Liver (tissue), 7 donors: ENCODE measurements at regions not wholly inside any gene's neighbourhood (a gene's known extent, or its start where the extent isn't known, plus 50 kb on each side); places are given as distances from the start of the nearest gene placed in this dataset.

Experiments used
- DNase-seq: peaks from one replicate; pipeline ENCODE4 v3.0.0-alpha.2; 2017; ENCODE audit warnings: low spot score
- H3K27ac ChIP-seq, 2 donors: one replicate each; pipeline ENCODE4 v1.7.0; 2013; ENCODE audit warnings: inconsistent platforms in 2 of 2, low read length in 2 of 2, control low read depth in 1 of 2, low read depth in 1 of 2, mild to moderate bottlenecking in 1 of 2
- H3K27me3 ChIP-seq, 4 donors: one replicate each; pipeline versions ENCODE4 v1.6.1 to v1.7.0; 2013; ENCODE audit warnings: low read length in 3 of 4, inconsistent platforms in 1 of 4, mild to moderate bottlenecking in 1 of 4, moderate library complexity in 1 of 4; ENCODE audit not compliant: control insufficient read depth in 4 of 4, insufficient read depth in 4 of 4
- H3K36me3 ChIP-seq, 4 donors: one replicate each; pipeline versions ENCODE4 v1.6.1 to v1.7.0; 2013; ENCODE audit warnings: low read length in 3 of 4, mild to moderate bottlenecking in 3 of 4, low read depth in 1 of 4, moderate library complexity in 1 of 4; ENCODE audit not compliant: control insufficient read depth in 4 of 4, insufficient read depth in 3 of 4
- H3K4me1 ChIP-seq, 4 donors: one replicate each; pipeline versions ENCODE4 v1.6.1 to v1.7.0; 2013; ENCODE audit warnings: low read length in 3 of 4, mild to moderate bottlenecking in 3 of 4, moderate library complexity in 1 of 4; ENCODE audit not compliant: control insufficient read depth in 4 of 4, insufficient read depth in 4 of 4
- H3K4me3 ChIP-seq, 3 donors: one replicate each; pipeline versions ENCODE4 v1.6.1 to v1.7.0; 2013; ENCODE audit warnings: low read length in 3 of 3, control low read depth in 1 of 3, low read depth in 1 of 3, mild to moderate bottlenecking in 1 of 3
- H3K9ac ChIP-seq, 2 donors: one replicate each; pipeline ENCODE4 v1.7.0; 2013; ENCODE audit warnings: low read length in 2 of 2, mild to moderate bottlenecking in 2 of 2, moderate library complexity in 2 of 2, control low read depth in 1 of 2, low read depth in 1 of 2
- H3K9me3 ChIP-seq, 4 donors: one replicate each; pipeline versions ENCODE4 v1.6.1 to v1.7.0; 2013; ENCODE audit warnings: low read length in 3 of 4; ENCODE audit not compliant: control insufficient read depth in 4 of 4
- EGR1 ChIP-seq, 2 donors: IDR thresholded peaks; 2 replicates each; pipeline ENCODE4 v1.6.1; 2016 to 2018; ENCODE audit warnings: antibody characterized with exemption in 2 of 2, low read depth in 2 of 2
- FOXA1 ChIP-seq: IDR thresholded peaks from 2 replicates; pipeline ENCODE4 v1.6.1; 2016; ENCODE audit warnings: antibody characterized with exemption
- FOXA2 ChIP-seq: IDR thresholded peaks from 2 replicates; pipeline ENCODE4 v1.6.1; 2016; ENCODE audit warnings: antibody characterized with exemption
- GABPA ChIP-seq, 2 donors: IDR thresholded peaks in 1 of 2; conservative IDR thresholded peaks in 1 of 2; 2 replicates each; pipeline ENCODE4 v1.6.1; 2016; ENCODE audit warnings: antibody characterized with exemption in 2 of 2, mild to moderate bottlenecking in 1 of 2, moderate library complexity in 1 of 2
- HNF4A ChIP-seq, 2 donors: conservative IDR thresholded peaks; 2 replicates each; pipeline ENCODE4 v1.6.1; 2016; ENCODE audit warnings: antibody characterized with exemption in 2 of 2, mild to moderate bottlenecking in 2 of 2
- HNF4G ChIP-seq: IDR thresholded peaks from 2 replicates; pipeline ENCODE4 v1.6.1; 2016; ENCODE audit warnings: antibody characterized with exemption
- JUND ChIP-seq, 2 donors: IDR thresholded peaks; 2 replicates each; pipeline ENCODE4 v1.6.1; 2016; ENCODE audit warnings: antibody characterized with exemption in 2 of 2
- NR2F2 ChIP-seq: IDR thresholded peaks from 2 replicates; pipeline ENCODE4 v1.6.1; 2016; ENCODE audit warnings: antibody characterized with exemption
- RAD21 ChIP-seq, 2 donors: IDR thresholded peaks; 2 replicates each; pipeline ENCODE4 v1.6.1; 2016; ENCODE audit warnings: antibody characterized with exemption in 2 of 2, mild to moderate bottlenecking in 2 of 2
- RXRA ChIP-seq, 2 donors: IDR thresholded peaks; 2 replicates each; pipeline ENCODE4 v1.6.1; 2017 to 2018; ENCODE audit warnings: antibody characterized with exemption in 2 of 2, mild to moderate bottlenecking in 1 of 2
- SP1 ChIP-seq: IDR thresholded peaks from 2 replicates; pipeline ENCODE4 v1.6.1; 2018; ENCODE audit warnings: antibody characterized with exemption, mild to moderate bottlenecking
- TAF1 ChIP-seq: conservative IDR thresholded peaks from 2 replicates; pipeline ENCODE4 v1.6.1; 2016; ENCODE audit warnings: antibody characterized with exemption, mild to moderate bottlenecking
- YY1 ChIP-seq: IDR thresholded peaks from 2 replicates; pipeline ENCODE4 v1.6.1; 2016; ENCODE audit warnings: antibody characterized with exemption, mild to moderate bottlenecking
- WGBS: extraction: QIAGEN DNeasy Blood & Tissue Kit; methylation state at CpG from one replicate; pipeline ENCODE4 v1.1.7; 2013; 5-methylcytosine and 5-hydroxymethylcytosine counted together
- TF ChIP-seq, protein P1 (sequence below): IDR thresholded peaks from 2 replicates; pipeline ENCODE4 v1.6.1; 2016; ENCODE audit warnings: antibody characterized with exemption
- TF ChIP-seq, protein P2 (sequence below): IDR thresholded peaks from 2 replicates; pipeline ENCODE4 v1.6.1; 2016; ENCODE audit warnings: antibody characterized with exemption
- TF ChIP-seq, protein P3 (sequence below): IDR thresholded peaks from 2 replicates; pipeline ENCODE4 v1.6.1; 2016; ENCODE audit warnings: antibody characterized with exemption
- donor health status: healthy.
- donor health status: healthy.
- donor health status: healthy.
- donor health status: healthy.

DNA sequence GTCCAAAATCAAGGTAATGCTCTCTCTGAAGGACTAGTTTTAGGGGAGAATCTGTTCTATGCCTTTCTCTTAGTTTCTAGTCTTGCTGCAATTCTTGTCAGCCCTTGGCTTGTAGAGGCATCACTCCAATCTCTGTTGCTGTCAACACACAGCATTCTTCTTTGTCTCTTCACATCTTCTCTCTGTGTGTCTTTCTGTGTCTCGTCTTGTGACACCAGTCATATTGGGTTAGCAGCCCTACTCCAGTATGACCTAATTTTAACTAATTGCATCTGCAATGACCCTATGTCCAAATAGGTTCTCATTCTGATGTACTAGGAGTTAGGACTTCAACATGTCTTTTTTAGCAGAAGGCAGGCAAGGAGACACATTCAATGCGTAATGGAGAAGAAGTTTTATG is 1110.6 kb downstream of the DTWD2 start (continued):
- TF ChIP-seq GABPA (IDR thresholded peaks at IDR 0.05 in 1 of 2, conservative IDR thresholded peaks at IDR 0.05 in 1 of 2) = no peak
- TF ChIP-seq HNF4G = no peak
- TF ChIP-seq JUND (IDR thresholded peaks at IDR 0.05) = no peak
- no peak for TF ChIP-seq RXRA (IDR thresholded peaks at IDR 0.05)
- no peak for TF ChIP-seq FOXA1
- TF ChIP-seq FOXA2 = no peak
- TF ChIP-seq HNF4A (conservative IDR thresholded peaks at IDR 0.05) = no peak
- TF ChIP-seq EGR1 (IDR thresholded peaks at IDR 0.05; ENCODE audit: low read depth in 2 of 2) = no peak
- TF ChIP-seq, protein P1, sequence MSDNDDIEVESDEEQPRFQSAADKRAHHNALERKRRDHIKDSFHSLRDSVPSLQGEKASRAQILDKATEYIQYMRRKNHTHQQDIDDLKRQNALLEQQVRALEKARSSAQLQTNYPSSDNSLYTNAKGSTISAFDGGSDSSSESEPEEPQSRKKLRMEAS = no peak
- TF ChIP-seq TAF1 = no peak
- no peak for TF ChIP-seq YY1

DNA sequence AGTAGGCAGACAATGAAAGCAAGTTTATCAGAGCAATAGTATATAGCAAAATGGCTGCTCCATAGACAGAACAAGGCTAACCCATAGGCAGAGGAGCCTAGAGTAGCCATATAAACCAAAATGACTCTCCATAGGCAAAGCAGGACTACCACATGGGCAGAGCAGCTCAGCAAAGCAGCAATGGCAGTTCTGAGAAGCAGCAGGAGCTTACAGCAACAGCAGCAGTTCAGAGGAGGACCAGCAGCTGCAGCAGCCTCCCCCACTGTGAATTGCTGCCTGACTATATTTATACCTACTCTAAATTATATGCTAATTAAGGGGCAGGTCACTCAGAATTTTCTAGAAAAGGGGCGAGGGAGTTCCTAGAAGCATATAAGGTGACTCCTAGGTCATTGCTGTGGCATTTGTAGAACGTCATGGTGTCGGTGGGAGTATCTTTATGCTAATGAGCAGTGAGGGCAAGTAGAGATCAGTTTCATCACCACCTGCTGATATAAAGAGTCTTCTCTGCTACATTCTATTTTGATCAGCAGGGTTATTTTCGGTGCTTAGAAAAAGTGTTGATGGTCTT is 1115.5 kb downstream of the DTWD2 start:
- no peak for DNase-seq
- no peaks in the 10 kb centered on the region for H3K27me3 ChIP-seq
- no peaks in the 10 kb centered on the region for H3K9me3 ChIP-seq
- no peaks in the 10 kb centered on the region for H3K4me1 ChIP-seq
- H3K27ac ChIP-seq = no peak overlapping the region
- H3K4me3 ChIP-seq = no peak overlapping the region
- WGBS = 60% methylated on average over 4 of the region's 4 CpGs
- H3K9ac ChIP-seq = no peak overlapping the region
- H3K36me3 ChIP-seq = no peaks in the 10 kb centered on the region
- TF ChIP-seq JUND (IDR thresholded peaks at IDR 0.05) (no peak), NR2F2 (no peak), HNF4A (conservative IDR thresholded peaks at IDR 0.05) (no peak)
- TF ChIP-seq, protein P2, sequence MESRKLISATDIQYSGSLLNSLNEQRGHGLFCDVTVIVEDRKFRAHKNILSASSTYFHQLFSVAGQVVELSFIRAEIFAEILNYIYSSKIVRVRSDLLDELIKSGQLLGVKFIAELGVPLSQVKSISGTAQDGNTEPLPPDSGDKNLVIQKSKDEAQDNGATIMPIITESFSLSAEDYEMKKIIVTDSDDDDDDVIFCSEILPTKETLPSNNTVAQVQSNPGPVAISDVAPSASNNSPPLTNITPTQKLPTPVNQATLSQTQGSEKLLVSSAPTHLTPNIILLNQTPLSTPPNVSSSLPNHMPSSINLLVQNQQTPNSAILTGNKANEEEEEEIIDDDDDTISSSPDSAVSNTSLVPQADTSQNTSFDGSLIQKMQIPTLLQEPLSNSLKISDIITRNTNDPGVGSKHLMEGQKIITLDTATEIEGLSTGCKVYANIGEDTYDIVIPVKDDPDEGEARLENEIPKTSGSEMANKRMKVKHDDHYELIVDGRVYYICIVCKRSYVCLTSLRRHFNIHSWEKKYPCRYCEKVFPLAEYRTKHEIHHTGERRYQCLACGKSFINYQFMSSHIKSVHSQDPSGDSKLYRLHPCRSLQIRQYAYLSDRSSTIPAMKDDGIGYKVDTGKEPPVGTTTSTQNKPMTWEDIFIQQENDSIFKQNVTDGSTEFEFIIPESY = no peak
- TF ChIP-seq, protein P1 = no peak

DNA sequence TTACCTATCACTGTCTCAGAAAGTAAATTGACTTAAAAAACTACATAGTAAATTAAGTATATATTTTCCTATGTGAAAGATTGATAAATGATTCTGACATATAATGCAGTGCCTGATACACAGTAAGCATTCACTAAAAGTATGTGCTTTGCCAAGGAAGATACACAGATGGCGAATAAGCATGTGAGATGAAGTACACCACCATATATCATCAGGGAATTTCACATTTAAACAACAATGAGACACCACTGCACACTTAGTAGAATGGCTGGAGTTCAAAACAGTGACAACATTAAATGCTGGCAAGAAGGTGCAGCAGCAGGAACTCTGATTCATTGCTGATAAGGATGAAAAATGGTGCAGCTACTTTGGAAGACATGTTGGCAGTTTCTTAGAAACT is 1118.8 kb downstream of the DTWD2 start:
- DNase-seq = no peak
- TF ChIP-seq RAD21 (IDR thresholded peaks at IDR 0.05) (no peak), NR2F2 (no peak), FOXA2 (no peak), HNF4G (no peak), SP1 (no peak), EGR1 (IDR thresholded peaks at IDR 0.05; ENCODE audit: low read depth in 2 of 2) (no peak)
- TF ChIP-seq, protein P3, sequence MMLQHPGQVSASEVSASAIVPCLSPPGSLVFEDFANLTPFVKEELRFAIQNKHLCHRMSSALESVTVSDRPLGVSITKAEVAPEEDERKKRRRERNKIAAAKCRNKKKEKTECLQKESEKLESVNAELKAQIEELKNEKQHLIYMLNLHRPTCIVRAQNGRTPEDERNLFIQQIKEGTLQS = no peak
- Histone ChIP-seq H3K4me1 (no peaks in the 10 kb centered on the region), H3K9ac (no peak overlapping the region), H3K4me3 (no peak overlapping the region), H3K27me3 (no peaks in the 10 kb centered on the region), H3K27ac (no peak overlapping the region), H3K9me3 (no peaks in the 10 kb centered on the region), H3K36me3 (no peaks in the 10 kb centered on the region)
- 69% methylated on average over 1 of the region's 1 CpG for WGBS
